ENCODE measurements at regions not wholly inside any gene's neighbourhood (a gene's known extent, or its start where the extent isn't known, plus 50 kb on each side); places are given as distances from the start of the nearest gene placed in this dataset.

- no peak for DNase-seq
These were observed 115.6 kb upstream of the SLC45A1 start for GRCh38 chr1:8202182-8202905.

- no peak for DNase-seq
These were observed 116.5 kb upstream of the SLC45A1 start for GRCh38 chr1:8201331-8201861.

DNA sequence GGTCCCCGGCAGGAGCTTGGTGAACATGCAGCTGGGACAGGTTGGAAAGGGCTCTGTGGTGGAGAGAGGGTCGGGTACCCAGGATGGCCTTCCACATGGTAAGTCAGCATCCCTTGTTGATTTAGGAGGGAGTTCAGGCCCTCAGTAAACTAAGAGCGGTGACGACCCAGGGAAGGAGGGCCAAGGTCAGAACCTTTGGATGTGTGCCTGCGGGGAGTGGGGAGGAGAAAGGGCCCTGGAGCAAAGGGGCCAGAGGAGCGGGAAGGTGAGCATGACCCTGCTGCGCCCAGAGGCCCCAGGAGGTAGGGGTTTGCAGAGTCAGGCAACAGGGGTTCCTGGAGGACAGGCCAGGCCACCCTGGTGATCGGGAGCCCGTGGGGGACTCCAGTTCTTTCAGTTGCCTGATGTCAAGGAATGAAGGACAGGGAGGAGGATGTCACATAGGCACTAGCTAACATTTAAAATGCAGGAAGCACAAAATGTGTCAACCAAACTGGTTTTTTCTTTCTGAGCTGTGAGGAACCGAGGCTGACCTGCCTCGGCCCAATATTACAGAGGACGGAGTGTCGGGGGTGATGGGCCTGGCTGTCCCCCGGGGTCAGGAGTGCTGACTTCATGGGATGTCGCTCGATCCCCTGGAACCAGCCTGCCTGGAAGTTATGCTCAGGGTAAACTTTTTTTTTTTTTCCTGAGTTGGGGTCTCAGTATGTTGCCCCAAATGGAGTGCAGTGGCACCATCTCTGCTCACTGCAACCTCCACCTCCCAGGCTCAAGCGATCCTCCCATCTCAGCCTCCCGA is 117.4 kb upstream of the SLC45A1 start:
- no peak for DNase-seq

- no peak for DNase-seq
These were observed 119.4 kb upstream of the SLC45A1 start for GRCh38 chr1:8198522-8198921.

DNA sequence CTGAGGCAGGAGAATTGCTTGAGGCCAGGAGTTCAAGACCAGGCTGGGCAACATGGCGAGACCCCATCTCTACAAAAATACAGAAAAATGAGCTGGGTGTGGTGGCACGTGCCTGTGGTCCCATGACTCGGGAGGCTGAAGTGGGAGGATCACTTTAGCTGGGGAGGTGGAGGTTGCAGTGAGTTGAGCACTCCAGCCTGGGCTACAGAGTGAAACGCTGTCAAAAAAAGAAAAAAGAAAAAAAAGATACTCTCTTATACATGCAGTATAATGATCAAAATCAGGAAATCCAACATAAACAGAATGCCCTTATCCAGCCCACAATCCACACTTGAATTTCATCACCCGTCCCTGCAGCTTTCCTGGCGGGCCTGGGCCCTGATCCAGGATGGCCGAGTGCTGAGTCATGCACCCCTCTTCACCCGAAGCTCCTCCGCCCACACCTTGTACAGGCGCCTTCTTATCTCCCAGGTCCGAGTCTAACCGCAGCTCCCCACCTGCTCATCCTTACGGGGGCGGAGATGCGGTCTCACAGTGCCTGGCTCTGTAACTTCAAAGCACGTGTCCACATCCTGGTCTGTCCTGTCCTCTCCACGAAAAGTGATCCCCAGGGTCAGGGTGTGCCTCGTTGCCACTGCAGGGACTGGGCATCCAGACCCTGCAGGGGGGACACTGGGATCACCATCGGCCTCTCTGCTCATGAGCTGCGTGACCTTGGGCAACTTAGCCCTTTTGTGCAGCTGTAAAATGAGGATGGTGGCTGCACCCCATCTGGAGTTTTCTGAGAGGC is 120.2 kb upstream of the SLC45A1 start:
- DNase-seq, result no peak

GRCh38 chr1:8194481-8195227 is 123.3 kb upstream of the SLC45A1 start:
- DNase-seq, result no peak

GRCh38 chr1:8193840-8194406 is 124.0 kb upstream of the SLC45A1 start:
- no peak for DNase-seq

GRCh38 chr1:8191474-8191873 is 126.4 kb upstream of the SLC45A1 start:
- no peak for DNase-seq

DNA sequence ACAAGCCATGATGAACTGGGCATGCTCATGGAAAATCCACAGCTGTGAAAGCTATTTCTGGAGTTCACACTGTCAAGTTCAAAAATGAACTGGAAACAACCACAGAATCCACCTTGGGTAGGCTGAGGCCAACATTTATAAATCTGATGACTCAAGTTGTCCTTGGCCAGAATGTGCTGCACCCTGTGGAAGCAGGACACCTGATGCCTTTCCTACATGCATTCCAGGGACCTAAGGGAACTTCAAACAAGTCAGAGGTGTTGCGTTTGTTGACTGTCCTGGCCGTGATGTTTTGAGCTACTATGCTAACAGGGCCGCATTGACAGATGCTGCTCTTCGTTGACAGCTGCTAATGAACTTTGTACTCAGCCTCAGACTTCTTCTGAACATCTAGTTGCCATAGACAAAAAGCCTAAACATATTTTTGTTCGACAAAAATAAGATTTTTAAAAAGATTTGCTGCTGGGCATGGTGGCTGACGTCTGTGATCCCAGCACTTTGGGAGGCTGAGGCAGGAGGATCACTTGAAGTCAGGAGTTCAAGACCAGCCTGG is 127.9 kb upstream of the SLC45A1 start:
- no peak for DNase-seq

DNA sequence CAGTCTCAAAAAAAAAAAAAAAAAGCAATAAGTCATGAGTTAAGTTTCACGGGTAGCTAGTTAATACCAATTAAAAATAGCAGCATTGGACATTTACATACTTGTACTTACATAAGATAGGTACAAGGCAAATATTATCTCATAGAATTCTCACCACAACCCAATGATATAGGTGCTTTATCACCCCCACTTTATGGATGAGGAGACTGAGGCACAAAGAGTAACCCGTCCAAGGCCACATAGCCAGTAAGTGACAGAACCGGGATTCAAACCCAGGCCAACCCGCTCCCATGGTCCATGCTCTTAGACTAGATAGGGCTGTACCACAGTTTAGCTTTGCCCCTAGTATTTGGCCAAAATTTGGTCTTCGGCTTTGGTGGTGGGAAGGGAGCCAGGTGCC is 132.5 kb upstream of the SLC45A1 start:
- no peak for DNase-seq

GRCh38 chr1:8184301-8184700 is 133.6 kb upstream of the SLC45A1 start:
- DNase-seq, result no peak

- peak; percentile 66 for DNase-seq
These were observed 135.7 kb upstream of the SLC45A1 start for GRCh38 chr1:8182034-8182761.

DNA sequence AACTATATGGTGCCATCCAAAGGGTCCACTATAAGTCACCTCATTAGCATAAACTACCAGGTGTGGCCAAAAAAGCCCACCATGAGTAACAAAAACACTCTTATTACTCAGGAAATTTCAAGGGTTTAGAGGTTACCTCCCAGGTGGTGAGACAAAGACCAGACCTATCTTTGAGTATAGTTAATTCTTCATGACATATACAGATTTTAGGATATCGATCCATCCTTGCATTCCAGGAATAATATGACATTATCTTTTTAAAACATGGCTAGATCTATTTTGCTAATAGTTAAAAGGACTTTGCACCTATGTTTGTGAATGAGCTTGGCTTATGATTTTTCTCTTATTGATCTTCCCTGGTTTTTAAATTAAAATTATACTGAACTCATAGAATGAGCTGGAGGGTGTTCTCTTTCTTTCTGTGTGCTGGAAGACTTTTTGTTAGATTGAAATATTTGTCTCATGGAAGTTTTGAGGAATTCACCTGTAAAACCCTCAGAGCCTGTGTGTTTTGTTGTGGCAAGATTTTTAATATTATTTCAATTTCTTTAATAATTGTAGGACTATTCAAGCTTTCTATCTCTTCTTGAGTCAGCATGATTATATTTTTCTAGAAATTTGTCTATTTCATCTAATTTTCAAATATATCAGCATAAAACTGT is 138.7 kb upstream of the SLC45A1 start:
- DNase-seq, result no peak

DNA sequence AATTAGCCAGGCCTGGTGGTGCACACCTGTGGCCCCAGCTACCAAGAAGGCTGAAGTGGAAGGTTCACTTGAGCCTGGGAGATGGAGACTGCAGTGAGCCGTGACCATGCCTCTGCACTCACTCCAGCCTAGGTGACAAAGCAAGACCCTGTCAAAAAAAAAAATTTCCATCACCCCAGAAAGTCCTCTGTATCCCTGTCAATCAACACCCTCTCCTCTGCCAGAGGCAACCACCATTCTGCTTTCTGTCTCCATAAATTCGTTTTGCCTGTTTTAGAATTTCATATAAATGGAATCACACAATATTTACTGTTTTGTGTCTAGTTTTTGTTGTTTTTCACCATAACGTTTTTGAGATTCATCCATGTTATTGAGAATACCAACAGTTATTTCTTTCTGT is 141.6 kb upstream of the SLC45A1 start:
- DNase-seq, result no peak

GRCh38 chr1:8174807-8175206 is 143.1 kb upstream of the SLC45A1 start:
- DNase-seq, result no peak

- no peak for DNase-seq
These were observed 145.8 kb upstream of the ERRFI1 start for GRCh38 chr1:8171751-8172464.

DNA sequence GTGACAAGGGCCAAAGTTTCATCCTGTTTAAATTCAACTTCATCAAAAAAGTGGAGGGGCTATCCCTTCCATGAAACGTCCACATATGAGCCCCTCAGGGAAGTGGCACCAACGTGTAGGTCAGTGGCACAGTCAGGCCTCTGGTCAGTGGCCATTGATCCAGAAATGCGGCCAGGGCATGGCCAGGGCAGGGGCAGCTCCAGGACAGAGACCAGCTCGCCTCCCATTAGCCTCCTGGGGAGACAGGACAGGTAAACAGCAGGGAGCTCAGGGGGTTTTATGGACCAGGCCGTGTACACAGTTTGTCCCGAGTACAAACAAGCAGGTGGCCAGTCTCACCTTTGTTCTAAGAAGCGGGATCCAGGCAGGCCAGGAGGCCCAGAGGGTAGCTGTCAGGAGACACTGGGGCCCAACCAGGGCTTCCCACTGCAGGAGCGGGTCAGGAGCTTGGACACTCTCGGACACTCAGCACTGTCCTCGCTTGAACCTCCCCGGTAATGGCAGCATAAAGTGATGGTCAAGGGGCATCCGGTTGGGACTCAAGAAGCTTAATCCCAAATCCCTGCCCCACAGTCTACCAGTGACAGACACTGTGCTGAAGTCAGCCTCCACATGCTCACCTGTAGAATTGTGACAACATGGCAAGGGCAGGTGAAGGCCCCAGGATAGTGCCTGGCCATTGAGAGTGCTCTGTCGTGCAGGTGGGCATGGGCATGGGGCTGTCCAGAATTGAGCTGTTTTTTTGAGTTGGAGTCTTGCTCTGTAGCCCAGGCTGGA is 144.1 kb upstream of the ERRFI1 start:
- DNase-seq, result no peak

- peak; percentile 77 for DNase-seq
These were observed 143.4 kb upstream of the ERRFI1 start for GRCh38 chr1:8169364-8170058.
